Gastrocnemius medialis (tissue), 4 donors: ENCODE measurements at regions not wholly inside any gene's neighbourhood (a gene's known extent, or its start where the extent isn't known, plus 50 kb on each side); places are given as distances from the start of the nearest gene placed in this dataset.

Source experiments
- POLR2A ChIP-seq, 2 donors: fragments of 450-650 bp; IDR thresholded peaks; one replicate each; pipeline ENCODE4 v1.6.1; 2017; ENCODE audit warnings: antibody characterized with exemption in 2 of 2, mild to moderate bottlenecking in 2 of 2, moderate library complexity in 2 of 2
- TF ChIP-seq, protein P1 (sequence below), 5 experiments: fragments of 450-650 bp in 3 of 5; fragments of 200-600 bp in 2 of 5; sonication (generic) in 2 of 5; IDR thresholded peaks in 4 of 5; conservative IDR thresholded peaks in 1 of 5; 1 replicate in 4 of 5; 2 replicates in 1 of 5; pipeline ENCODE4 v1.5.1; 2016 to 2019; ENCODE audit warnings: antibody characterized with exemption in 5 of 5, mild to moderate bottlenecking in 3 of 5, moderate library complexity in 3 of 5

DNA sequence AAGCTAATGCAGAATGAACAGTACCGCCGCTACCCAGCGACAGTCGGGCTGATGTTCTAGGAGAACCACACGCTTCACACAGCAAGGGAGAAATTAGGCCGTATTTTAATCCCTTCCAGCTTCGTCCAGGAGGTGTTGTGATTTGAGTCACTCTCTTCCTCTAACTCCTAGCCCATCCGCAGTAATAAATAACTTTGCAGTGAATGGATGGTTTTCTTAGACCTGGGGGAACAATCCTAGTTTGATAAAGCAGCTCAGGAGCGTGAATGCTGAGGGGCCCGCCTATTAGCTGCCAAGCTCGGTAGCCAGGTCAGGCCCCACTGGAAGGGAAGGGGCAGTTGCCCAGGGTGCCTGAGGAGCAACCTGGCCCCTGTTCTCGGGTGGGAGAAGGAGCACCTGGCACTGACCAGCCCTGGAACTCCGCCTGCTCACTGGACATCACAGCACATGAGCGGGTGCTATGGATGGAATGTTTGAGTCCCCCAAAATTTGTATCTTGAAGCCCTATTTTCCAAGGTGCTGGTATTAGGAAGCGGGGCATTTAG lies 146.0 kb upstream of the AFDN start:
- TF ChIP-seq, protein P1, sequence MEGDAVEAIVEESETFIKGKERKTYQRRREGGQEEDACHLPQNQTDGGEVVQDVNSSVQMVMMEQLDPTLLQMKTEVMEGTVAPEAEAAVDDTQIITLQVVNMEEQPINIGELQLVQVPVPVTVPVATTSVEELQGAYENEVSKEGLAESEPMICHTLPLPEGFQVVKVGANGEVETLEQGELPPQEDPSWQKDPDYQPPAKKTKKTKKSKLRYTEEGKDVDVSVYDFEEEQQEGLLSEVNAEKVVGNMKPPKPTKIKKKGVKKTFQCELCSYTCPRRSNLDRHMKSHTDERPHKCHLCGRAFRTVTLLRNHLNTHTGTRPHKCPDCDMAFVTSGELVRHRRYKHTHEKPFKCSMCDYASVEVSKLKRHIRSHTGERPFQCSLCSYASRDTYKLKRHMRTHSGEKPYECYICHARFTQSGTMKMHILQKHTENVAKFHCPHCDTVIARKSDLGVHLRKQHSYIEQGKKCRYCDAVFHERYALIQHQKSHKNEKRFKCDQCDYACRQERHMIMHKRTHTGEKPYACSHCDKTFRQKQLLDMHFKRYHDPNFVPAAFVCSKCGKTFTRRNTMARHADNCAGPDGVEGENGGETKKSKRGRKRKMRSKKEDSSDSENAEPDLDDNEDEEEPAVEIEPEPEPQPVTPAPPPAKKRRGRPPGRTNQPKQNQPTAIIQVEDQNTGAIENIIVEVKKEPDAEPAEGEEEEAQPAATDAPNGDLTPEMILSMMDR (IDR thresholded peaks at IDR 0.05 in 4 of 5, conservative IDR thresholded peaks at IDR 0.05 in 1 of 5) = no peak
- TF ChIP-seq POLR2A (IDR thresholded peaks at IDR 0.05) = no peak
